ENCODE measurements at regions not wholly inside any gene's neighbourhood (a gene's known extent, or its start where the extent isn't known, plus 50 kb on each side); places are given as distances from the start of the nearest gene placed in this dataset.

- Histone ChIP-seq H3K9ac (ENCODE audit: low read depth, low read length) (no peak overlapping the region), H3K9me3 (ENCODE audit: control insufficient read depth, insufficient read depth, low read length) (no peaks in the 10 kb centered on the region), H3K4me1 (ENCODE audit: control insufficient read depth, insufficient read depth, low read length) (no peaks in the 10 kb centered on the region), H3K27me3 (ENCODE audit: control insufficient read depth, insufficient read depth, low read length) (no peaks in the 10 kb centered on the region), H3K4me3 (ENCODE audit: low read depth, low read length) (no peak overlapping the region), H3K36me3 (ENCODE audit: control insufficient read depth, insufficient read depth, low read length) (no peaks in the 10 kb centered on the region)
These were observed 244.5 kb downstream of the TXNL1 start for GRCh38 chr18:56393870-56394269.

DNA sequence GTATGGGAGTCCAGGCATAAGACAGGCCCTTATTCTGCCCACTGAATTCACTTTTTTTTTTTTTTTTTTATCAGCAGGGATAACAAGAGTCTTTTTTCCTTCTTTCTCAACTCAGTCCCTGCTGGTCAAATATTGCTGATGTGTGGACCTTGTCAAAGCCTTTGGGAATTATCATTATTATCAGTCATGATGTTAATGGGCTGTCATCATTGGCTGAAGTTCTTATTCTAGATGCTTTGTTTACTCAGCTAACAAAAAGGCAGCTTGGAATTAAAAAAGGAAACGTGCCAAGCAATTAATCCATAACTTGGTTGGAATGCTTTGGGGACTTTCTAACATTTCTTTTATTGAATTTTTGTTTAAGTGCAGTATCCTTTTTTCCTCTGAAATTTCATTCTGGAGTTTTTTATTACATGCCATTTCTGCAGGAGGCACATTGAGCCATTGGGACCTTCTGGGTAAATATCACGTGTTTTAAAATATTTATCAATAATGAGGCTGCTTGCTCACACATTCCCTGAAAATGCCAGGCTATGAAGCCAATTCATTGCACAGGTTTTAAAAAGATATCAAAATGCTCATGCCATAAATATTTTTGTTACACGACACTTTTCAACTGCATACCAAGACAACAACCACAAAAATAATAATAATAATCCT lies 246.3 kb downstream of the TXNL1 start:
- Histone ChIP-seq H3K4me3 (ENCODE audit: low read depth, low read length) (no peak overlapping the region), H3K4me1 (ENCODE audit: control insufficient read depth, insufficient read depth, low read length) (no peaks in the 10 kb centered on the region)

GRCh38 chr18:56390626-56391025 lies 247.8 kb downstream of the TXNL1 start:
- H3K4me3 ChIP-seq (ENCODE audit: low read depth, low read length): no peak overlapping the region
- no peaks in the 10 kb centered on the region for H3K4me1 ChIP-seq (ENCODE audit: control insufficient read depth, insufficient read depth, low read length)
- no peaks in the 10 kb centered on the region for H3K27me3 ChIP-seq (ENCODE audit: control insufficient read depth, insufficient read depth, low read length)
- H3K36me3 ChIP-seq (ENCODE audit: control insufficient read depth, insufficient read depth, low read length): no peaks in the 10 kb centered on the region
- H3K9ac ChIP-seq (ENCODE audit: low read depth, low read length): no peak overlapping the region
- no peaks in the 10 kb centered on the region for H3K9me3 ChIP-seq (ENCODE audit: control insufficient read depth, insufficient read depth, low read length)

More for the DNA sequence above, 246.3 kb downstream of the TXNL1 start:
- Histone ChIP-seq H3K9ac (ENCODE audit: low read depth, low read length) (no peak overlapping the region), H3K36me3 (ENCODE audit: control insufficient read depth, insufficient read depth, low read length) (no peaks in the 10 kb centered on the region), H3K27me3 (ENCODE audit: control insufficient read depth, insufficient read depth, low read length) (no peaks in the 10 kb centered on the region), H3K9me3 (ENCODE audit: control insufficient read depth, insufficient read depth, low read length) (no peaks in the 10 kb centered on the region)

- no peak overlapping the region for H3K9ac ChIP-seq (ENCODE audit: low read depth, low read length)
- no peaks in the 10 kb centered on the region for H3K4me1 ChIP-seq (ENCODE audit: control insufficient read depth, insufficient read depth, low read length)
- no peak overlapping the region for H3K4me3 ChIP-seq (ENCODE audit: low read depth, low read length)
- H3K36me3 ChIP-seq (ENCODE audit: control insufficient read depth, insufficient read depth, low read length): no peaks in the 10 kb centered on the region
- H3K27me3 ChIP-seq (ENCODE audit: control insufficient read depth, insufficient read depth, low read length): no peaks in the 10 kb centered on the region
- no peaks in the 10 kb centered on the region for H3K9me3 ChIP-seq (ENCODE audit: control insufficient read depth, insufficient read depth, low read length)
These were observed 249.2 kb downstream of the TXNL1 start for GRCh38 chr18:56389190-56389589.

- H3K4me3 ChIP-seq (ENCODE audit: low read depth, low read length): no peak overlapping the region
- no peaks in the 10 kb centered on the region for H3K9me3 ChIP-seq (ENCODE audit: control insufficient read depth, insufficient read depth, low read length)
- no peaks in the 10 kb centered on the region for H3K36me3 ChIP-seq (ENCODE audit: control insufficient read depth, insufficient read depth, low read length)
- H3K27me3 ChIP-seq (ENCODE audit: control insufficient read depth, insufficient read depth, low read length): no peaks in the 10 kb centered on the region
- no peak overlapping the region for H3K9ac ChIP-seq (ENCODE audit: low read depth, low read length)
- no peaks in the 10 kb centered on the region for H3K4me1 ChIP-seq (ENCODE audit: control insufficient read depth, insufficient read depth, low read length)
These were observed 249.8 kb downstream of the TXNL1 start for GRCh38 chr18:56388571-56388970.

DNA sequence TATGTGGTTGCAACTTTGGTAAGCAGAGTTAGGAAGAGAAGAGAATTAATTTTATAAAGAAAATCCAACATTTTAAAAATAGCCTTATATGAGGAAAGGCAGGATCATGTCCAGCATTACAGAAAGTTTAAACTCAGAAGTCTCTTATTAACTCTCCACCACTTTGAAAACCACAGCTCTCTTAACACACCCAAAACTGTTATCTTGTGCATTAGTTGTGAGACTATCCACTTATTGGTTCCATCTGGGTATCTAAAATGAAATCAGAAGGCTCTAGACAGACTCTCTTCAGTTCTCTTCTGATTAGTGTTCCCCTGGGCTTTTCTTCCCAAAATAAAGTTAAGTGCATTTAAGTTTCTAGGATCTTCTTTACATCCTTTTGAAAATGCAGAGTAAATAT lies 251.5 kb downstream of the TXNL1 start:
- Histone ChIP-seq H3K9me3 (ENCODE audit: control insufficient read depth, insufficient read depth, low read length) (no peaks in the 10 kb centered on the region), H3K9ac (ENCODE audit: low read depth, low read length) (no peak overlapping the region), H3K27me3 (ENCODE audit: control insufficient read depth, insufficient read depth, low read length) (no peaks in the 10 kb centered on the region), H3K36me3 (ENCODE audit: control insufficient read depth, insufficient read depth, low read length) (no peaks in the 10 kb centered on the region), H3K4me1 (ENCODE audit: control insufficient read depth, insufficient read depth, low read length) (no peaks in the 10 kb centered on the region), H3K4me3 (ENCODE audit: low read depth, low read length) (no peak overlapping the region)

DNA sequence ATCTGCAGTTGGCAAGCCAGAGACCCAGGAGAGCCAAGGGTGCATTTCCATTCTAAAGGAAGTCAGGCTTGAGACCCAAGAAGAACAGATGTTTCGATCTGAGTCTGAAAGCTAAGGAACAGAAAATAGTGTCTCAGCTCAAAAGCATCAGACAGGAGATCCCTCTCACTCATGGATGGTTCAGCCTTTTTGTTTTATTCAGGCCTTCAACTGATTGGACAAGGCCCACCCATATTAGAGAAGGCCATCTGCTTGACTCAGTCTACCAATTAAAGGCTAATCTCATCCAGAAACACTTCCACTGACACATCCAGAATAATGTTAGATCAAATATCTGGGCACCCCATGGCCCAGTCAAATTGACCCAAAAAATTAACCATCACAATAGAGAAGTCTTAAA lies 255.0 kb downstream of the TXNL1 start:
- H3K27me3 ChIP-seq (ENCODE audit: control insufficient read depth, insufficient read depth, low read length): no peaks in the 10 kb centered on the region
- H3K36me3 ChIP-seq (ENCODE audit: control insufficient read depth, insufficient read depth, low read length): no peaks in the 10 kb centered on the region
- no peak overlapping the region for H3K4me3 ChIP-seq (ENCODE audit: low read depth, low read length)
- no peaks in the 10 kb centered on the region for H3K4me1 ChIP-seq (ENCODE audit: control insufficient read depth, insufficient read depth, low read length)
- no peaks in the 10 kb centered on the region for H3K9me3 ChIP-seq (ENCODE audit: control insufficient read depth, insufficient read depth, low read length)
- H3K9ac ChIP-seq (ENCODE audit: low read depth, low read length): no peak overlapping the region

DNA sequence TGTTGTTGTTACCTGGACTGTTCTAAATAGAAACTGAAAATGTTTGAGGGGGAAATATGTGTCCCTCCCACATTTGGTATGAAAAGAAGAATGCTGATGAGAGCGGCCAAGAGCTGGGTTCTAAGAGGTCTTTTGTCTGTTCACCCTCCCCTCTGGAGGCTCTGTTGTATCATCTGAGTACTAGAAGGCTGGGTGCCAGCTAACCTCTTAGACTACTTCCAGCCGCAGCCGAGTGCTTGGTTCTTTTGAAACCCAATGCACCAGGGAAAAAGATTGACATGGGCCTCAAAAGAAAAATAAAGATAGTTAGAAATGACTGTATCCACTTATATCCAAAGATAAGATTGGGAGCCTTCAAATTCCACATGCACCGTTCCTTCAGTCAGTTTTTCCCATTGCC lies 255.9 kb downstream of the TXNL1 start:
- Histone ChIP-seq H3K4me3 (ENCODE audit: low read depth, low read length) (no peak overlapping the region), H3K27me3 (ENCODE audit: control insufficient read depth, insufficient read depth, low read length) (no peaks in the 10 kb centered on the region), H3K9me3 (ENCODE audit: control insufficient read depth, insufficient read depth, low read length) (no peaks in the 10 kb centered on the region), H3K9ac (ENCODE audit: low read depth, low read length) (no peak overlapping the region), H3K4me1 (ENCODE audit: control insufficient read depth, insufficient read depth, low read length) (no peaks in the 10 kb centered on the region), H3K36me3 (ENCODE audit: control insufficient read depth, insufficient read depth, low read length) (no peaks in the 10 kb centered on the region)

GRCh38 chr18:56381196-56381595 lies 257.2 kb downstream of the TXNL1 start:
- no peak overlapping the region for H3K4me3 ChIP-seq (ENCODE audit: low read depth, low read length)
- H3K9ac ChIP-seq (ENCODE audit: low read depth, low read length): no peak overlapping the region
- no peaks in the 10 kb centered on the region for H3K36me3 ChIP-seq (ENCODE audit: control insufficient read depth, insufficient read depth, low read length)
- H3K9me3 ChIP-seq (ENCODE audit: control insufficient read depth, insufficient read depth, low read length): no peaks in the 10 kb centered on the region
- H3K4me1 ChIP-seq (ENCODE audit: control insufficient read depth, insufficient read depth, low read length): no peaks in the 10 kb centered on the region
- H3K27me3 ChIP-seq (ENCODE audit: control insufficient read depth, insufficient read depth, low read length): no peaks in the 10 kb centered on the region

- Histone ChIP-seq H3K9me3 (ENCODE audit: control insufficient read depth, insufficient read depth, low read length) (no peaks in the 10 kb centered on the region), H3K9ac (ENCODE audit: low read depth, low read length) (no peak overlapping the region), H3K27me3 (ENCODE audit: control insufficient read depth, insufficient read depth, low read length) (no peaks in the 10 kb centered on the region), H3K4me3 (ENCODE audit: low read depth, low read length) (no peak overlapping the region), H3K36me3 (ENCODE audit: control insufficient read depth, insufficient read depth, low read length) (no peaks in the 10 kb centered on the region), H3K4me1 (ENCODE audit: control insufficient read depth, insufficient read depth, low read length) (no peaks in the 10 kb centered on the region)
These were observed 257.7 kb downstream of the TXNL1 start for GRCh38 chr18:56380685-56381084.

- no peak overlapping the region for H3K9ac ChIP-seq (ENCODE audit: low read depth, low read length)
- no peaks in the 10 kb centered on the region for H3K36me3 ChIP-seq (ENCODE audit: control insufficient read depth, insufficient read depth, low read length)
- H3K9me3 ChIP-seq (ENCODE audit: control insufficient read depth, insufficient read depth, low read length): no peaks in the 10 kb centered on the region
- no peak overlapping the region for H3K4me3 ChIP-seq (ENCODE audit: low read depth, low read length)
- no peaks in the 10 kb centered on the region for H3K27me3 ChIP-seq (ENCODE audit: control insufficient read depth, insufficient read depth, low read length)
- no peaks in the 10 kb centered on the region for H3K4me1 ChIP-seq (ENCODE audit: control insufficient read depth, insufficient read depth, low read length)
These were observed 259.1 kb downstream of the TXNL1 start for GRCh38 chr18:56379256-56379655.

DNA sequence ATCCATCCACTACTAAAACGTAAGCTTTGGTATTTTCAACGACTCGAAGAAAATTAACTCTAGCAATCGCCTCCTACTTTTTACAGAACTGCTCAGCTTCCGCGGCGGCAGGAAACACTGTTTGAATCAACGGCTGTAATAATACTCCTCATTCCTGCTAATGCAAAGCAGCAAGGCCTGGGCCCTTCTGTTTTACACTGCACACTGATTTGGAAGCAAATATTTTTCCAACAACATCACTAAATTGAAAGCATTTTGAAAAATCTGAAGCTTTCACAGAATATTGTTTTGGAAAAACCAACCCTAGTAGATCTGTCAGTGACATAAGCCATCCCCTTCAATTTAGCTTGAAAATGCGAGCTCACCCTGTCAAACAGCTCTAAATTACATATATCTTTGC lies 261.2 kb downstream of the TXNL1 start:
- Histone ChIP-seq H3K27me3 (ENCODE audit: control insufficient read depth, insufficient read depth, low read length) (no peaks in the 10 kb centered on the region), H3K4me3 (ENCODE audit: low read depth, low read length) (no peak overlapping the region), H3K9ac (ENCODE audit: low read depth, low read length) (no peak overlapping the region), H3K9me3 (ENCODE audit: control insufficient read depth, insufficient read depth, low read length) (no peaks in the 10 kb centered on the region), H3K4me1 (ENCODE audit: control insufficient read depth, insufficient read depth, low read length) (no peaks in the 10 kb centered on the region), H3K36me3 (ENCODE audit: control insufficient read depth, insufficient read depth, low read length) (no peaks in the 10 kb centered on the region)
